Neutrophil (primary cell): ENCODE measurements at regions not wholly inside any gene's neighbourhood (a gene's known extent, or its start where the extent isn't known, plus 50 kb on each side); places are given as distances from the start of the nearest gene placed in this dataset.

ENCODE experiments used
- H3K27ac ChIP-seq: fragments of 200-600 bp; sonication (generic); 2 replicates; pipeline ENCODE4 v1.5.1; 2016; ENCODE audit warnings: mild to moderate bottlenecking, moderate library complexity
- H3K27me3 ChIP-seq: fragments of 200-600 bp; sonication (generic); 2 replicates; pipeline ENCODE4 v1.6.0; 2016; ENCODE audit warnings: mild to moderate bottlenecking
- H3K36me3 ChIP-seq: fragments of 200-600 bp; sonication (generic); 2 replicates; pipeline ENCODE4 v1.5.1; 2017
- H3K4me1 ChIP-seq, 2 experiments: fragments of 200-600 bp in 1 of 2; sonication (generic) in 1 of 2; 1 replicate in 1 of 2; 2 replicates in 1 of 2; pipeline versions ENCODE4 v1.5.1 to v1.6.1; 2013 to 2016; ENCODE audit warnings: low read depth in 1 of 2, low read length in 1 of 2, mild to moderate bottlenecking in 1 of 2, moderate library complexity in 1 of 2; ENCODE audit not compliant: control insufficient read depth in 1 of 2, insufficient read depth in 1 of 2
- H3K4me3 ChIP-seq, 2 experiments: fragments of 200-600 bp in 1 of 2; sonication (generic) in 1 of 2; 1 replicate in 1 of 2; 2 replicates in 1 of 2; pipeline ENCODE4 v1.5.1; 2013 to 2016; ENCODE audit warnings: low read depth in 1 of 2, low read length in 1 of 2, mild to moderate bottlenecking in 1 of 2, moderate library complexity in 1 of 2
- H3K9me3 ChIP-seq: fragments of 200-600 bp; sonication (generic); 2 replicates; pipeline ENCODE4 v1.5.1; 2016
- CTCF ChIP-seq: fragments of 200-600 bp; sonication (generic); IDR thresholded peaks from 2 replicates; pipeline ENCODE4 v1.5.1; 2016; ENCODE audit warnings: antibody characterized with exemption

- Histone ChIP-seq H3K4me3 (no peak overlapping the region), H3K27me3 (no peaks in the 10 kb centered on the region), H3K4me1 (no peaks in the 10 kb centered on the region), H3K9me3 (no peaks in the 10 kb centered on the region), H3K27ac (no peak overlapping the region), H3K36me3 (no peaks in the 10 kb centered on the region)
- TF ChIP-seq CTCF = no peak
Observed at GRCh38 chr3:22615790-22616189, 587.3 kb upstream of the UBE2E2 start.

GRCh38 chr3:22617372-22617771 lies 585.8 kb upstream of the UBE2E2 start:
- Histone ChIP-seq H3K4me1 (no peaks in the 10 kb centered on the region), H3K9me3 (no peaks in the 10 kb centered on the region), H3K4me3 (no peak overlapping the region), H3K27ac (no peak overlapping the region), H3K27me3 (no peaks in the 10 kb centered on the region), H3K36me3 (no peaks in the 10 kb centered on the region)
- no peak for TF ChIP-seq CTCF

DNA sequence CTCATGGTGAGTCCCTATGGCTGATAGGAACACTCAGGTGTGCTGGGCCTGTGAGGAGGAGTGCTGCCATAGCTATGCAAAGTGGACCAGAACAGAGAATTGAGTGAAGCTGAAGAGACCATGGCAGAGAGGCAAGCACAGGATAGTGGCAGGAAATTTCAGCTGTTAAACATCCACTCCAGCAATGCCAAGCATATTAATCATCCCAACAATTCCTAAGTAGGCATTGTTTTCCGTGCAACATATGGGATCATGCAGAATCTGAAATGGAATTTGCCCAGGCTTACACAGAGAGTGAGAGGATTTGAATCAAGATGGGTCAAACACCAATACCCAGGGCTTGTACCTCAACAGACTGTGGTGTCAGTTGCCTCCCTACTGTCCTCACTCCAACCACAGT lies 582.6 kb upstream of the UBE2E2 start:
- Histone ChIP-seq H3K36me3 (no peaks in the 10 kb centered on the region), H3K4me1 (no peaks in the 10 kb centered on the region), H3K4me3 (no peak overlapping the region), H3K9me3 (no peaks in the 10 kb centered on the region), H3K27me3 (no peaks in the 10 kb centered on the region), H3K27ac (no peak overlapping the region)
- no peak for TF ChIP-seq CTCF

DNA sequence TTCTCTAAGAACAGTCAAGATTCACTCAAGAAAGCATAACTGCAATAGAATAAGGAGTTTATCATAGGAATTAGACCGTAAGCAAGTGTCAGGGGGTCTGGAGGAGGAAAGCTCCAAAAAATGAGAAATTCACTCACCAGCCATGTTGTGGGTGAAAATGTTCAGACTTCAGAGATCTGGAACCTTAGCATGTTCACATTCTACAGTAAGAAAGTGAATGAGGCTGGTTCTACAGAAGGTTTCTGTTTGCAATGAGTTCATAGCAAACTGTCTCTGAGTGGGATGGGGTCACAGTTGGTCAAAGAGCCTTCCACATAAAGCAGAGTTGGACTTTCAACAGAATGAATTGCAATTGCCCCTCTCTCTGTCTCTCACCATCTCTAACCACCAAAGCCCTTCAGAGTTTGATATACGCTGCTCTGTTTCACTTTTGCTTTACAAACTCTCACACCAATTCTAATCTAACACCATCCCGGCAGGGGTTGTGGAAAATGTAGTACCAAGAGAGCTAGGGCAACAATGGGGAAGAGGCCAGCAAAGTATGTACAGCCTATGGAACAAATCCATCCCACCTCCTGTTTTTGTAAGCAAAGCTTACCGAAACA lies 581.8 kb upstream of the UBE2E2 start:
- no peak overlapping the region for H3K27ac ChIP-seq
- no peaks in the 10 kb centered on the region for H3K9me3 ChIP-seq
- H3K27me3 ChIP-seq = no peaks in the 10 kb centered on the region
- H3K36me3 ChIP-seq = no peaks in the 10 kb centered on the region
- H3K4me1 ChIP-seq = no peaks in the 10 kb centered on the region
- H3K4me3 ChIP-seq = no peak overlapping the region
- TF ChIP-seq CTCF = no peak

- H3K27me3 ChIP-seq = no peaks in the 10 kb centered on the region
- no peak overlapping the region for H3K4me3 ChIP-seq
- TF ChIP-seq CTCF = no peak
- H3K4me1 ChIP-seq = no peaks in the 10 kb centered on the region
- H3K36me3 ChIP-seq = no peaks in the 10 kb centered on the region
- H3K9me3 ChIP-seq = no peaks in the 10 kb centered on the region
- no peak overlapping the region for H3K27ac ChIP-seq
Observed at GRCh38 chr3:22627993-22628499, 575.1 kb upstream of the UBE2E2 start.
